ENCODE measurements at regions not wholly inside any gene's neighbourhood (a gene's known extent, or its start where the extent isn't known, plus 50 kb on each side); places are given as distances from the start of the nearest gene placed in this dataset.

DNA sequence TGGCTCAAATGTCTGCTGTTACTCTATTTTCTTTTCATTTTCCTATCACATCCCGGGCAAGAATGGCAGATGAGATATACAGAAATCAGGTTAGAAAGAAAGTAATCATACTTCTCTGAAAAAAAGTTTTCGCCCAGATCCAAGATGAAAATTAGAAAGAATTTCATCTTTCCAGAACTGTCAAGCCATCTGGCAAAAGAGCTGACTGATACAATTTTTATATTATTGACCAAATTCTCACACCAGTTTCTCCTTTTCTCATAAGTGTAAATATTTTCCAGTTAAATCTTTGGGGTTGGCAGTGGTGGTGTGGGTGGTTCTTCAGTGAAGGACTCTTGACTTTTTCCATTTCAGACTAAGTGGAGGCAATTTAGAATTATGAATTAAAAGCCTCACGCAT lies 371.9 kb downstream of the CD83 start:
- TF ChIP-seq SMC3 (conservative IDR thresholded peaks at IDR 0.05; ENCODE audit: poor library complexity), result no peak
- TF ChIP-seq, protein P1, sequence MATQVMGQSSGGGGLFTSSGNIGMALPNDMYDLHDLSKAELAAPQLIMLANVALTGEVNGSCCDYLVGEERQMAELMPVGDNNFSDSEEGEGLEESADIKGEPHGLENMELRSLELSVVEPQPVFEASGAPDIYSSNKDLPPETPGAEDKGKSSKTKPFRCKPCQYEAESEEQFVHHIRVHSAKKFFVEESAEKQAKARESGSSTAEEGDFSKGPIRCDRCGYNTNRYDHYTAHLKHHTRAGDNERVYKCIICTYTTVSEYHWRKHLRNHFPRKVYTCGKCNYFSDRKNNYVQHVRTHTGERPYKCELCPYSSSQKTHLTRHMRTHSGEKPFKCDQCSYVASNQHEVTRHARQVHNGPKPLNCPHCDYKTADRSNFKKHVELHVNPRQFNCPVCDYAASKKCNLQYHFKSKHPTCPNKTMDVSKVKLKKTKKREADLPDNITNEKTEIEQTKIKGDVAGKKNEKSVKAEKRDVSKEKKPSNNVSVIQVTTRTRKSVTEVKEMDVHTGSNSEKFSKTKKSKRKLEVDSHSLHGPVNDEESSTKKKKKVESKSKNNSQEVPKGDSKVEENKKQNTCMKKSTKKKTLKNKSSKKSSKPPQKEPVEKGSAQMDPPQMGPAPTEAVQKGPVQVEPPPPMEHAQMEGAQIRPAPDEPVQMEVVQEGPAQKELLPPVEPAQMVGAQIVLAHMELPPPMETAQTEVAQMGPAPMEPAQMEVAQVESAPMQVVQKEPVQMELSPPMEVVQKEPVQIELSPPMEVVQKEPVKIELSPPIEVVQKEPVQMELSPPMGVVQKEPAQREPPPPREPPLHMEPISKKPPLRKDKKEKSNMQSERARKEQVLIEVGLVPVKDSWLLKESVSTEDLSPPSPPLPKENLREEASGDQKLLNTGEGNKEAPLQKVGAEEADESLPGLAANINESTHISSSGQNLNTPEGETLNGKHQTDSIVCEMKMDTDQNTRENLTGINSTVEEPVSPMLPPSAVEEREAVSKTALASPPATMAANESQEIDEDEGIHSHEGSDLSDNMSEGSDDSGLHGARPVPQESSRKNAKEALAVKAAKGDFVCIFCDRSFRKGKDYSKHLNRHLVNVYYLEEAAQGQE (IDR thresholded peaks at IDR 0.05; ENCODE audit: borderline replicate concordance), result no peak
- TF ChIP-seq, protein P2, sequence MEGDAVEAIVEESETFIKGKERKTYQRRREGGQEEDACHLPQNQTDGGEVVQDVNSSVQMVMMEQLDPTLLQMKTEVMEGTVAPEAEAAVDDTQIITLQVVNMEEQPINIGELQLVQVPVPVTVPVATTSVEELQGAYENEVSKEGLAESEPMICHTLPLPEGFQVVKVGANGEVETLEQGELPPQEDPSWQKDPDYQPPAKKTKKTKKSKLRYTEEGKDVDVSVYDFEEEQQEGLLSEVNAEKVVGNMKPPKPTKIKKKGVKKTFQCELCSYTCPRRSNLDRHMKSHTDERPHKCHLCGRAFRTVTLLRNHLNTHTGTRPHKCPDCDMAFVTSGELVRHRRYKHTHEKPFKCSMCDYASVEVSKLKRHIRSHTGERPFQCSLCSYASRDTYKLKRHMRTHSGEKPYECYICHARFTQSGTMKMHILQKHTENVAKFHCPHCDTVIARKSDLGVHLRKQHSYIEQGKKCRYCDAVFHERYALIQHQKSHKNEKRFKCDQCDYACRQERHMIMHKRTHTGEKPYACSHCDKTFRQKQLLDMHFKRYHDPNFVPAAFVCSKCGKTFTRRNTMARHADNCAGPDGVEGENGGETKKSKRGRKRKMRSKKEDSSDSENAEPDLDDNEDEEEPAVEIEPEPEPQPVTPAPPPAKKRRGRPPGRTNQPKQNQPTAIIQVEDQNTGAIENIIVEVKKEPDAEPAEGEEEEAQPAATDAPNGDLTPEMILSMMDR (IDR thresholded peaks at IDR 0.05; ENCODE audit: poor library complexity, severe bottlenecking), result no peak
- TF ChIP-seq EZH2 (IDR thresholded peaks at IDR 0.05; ENCODE audit: borderline replicate concordance, insufficient read depth, low read length, poor library complexity, severe bottlenecking), result no peak
- TF ChIP-seq POLR2AphosphoS5 (IDR thresholded peaks at IDR 0.05), result no peak
- TF ChIP-seq EP300 (conservative IDR thresholded peaks at IDR 0.05; ENCODE audit: poor library complexity, severe bottlenecking), result no peak
- no peak for TF ChIP-seq RAD21 (conservative IDR thresholded peaks at IDR 0.05)
